ENCODE measurements at regions not wholly inside any gene's neighbourhood (a gene's known extent, or its start where the extent isn't known, plus 50 kb on each side); places are given as distances from the start of the nearest gene placed in this dataset.

DNA sequence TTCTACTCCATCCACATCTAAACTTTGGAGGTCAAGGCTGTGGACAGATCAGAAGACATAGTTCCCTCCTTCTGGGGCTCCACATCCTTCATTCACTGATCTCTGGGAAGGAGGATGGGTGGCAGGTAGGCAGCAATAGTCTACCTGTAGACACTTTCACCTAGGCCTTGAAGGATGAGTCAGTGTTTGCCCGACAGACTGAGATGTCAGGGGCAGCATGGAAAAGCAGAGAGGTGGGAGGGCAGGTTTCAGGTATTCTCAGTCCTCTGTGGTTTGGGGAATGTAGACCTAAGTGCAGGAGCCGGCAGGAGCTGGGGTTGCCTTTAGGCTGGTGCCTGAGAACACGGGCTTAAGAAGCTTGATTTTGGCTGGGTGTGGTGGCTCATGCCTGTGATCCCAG lies 171.9 kb upstream of the ZNF267 start:
- DNase-seq (ENCODE audit: low read depth, low spot score): no peak

DNA sequence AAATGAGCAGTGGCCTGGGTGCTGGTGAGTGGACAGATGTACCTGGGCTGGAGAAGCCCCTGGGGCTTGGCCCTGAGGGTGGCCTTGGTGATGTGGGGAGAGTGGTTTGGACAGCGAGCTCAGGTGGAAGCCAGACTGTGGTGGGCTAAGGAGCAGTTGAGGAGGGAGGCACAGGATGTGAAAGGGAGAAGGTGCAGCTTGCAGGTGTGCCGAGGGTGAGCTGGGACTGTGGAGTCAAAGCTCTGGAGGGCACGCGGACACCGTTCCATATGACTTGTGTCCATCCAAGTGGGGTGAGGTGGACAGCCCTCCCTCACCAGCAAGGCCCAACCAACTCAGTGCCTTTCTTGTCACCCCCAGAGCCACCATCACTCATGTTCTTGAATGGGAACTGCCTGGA lies 170.8 kb upstream of the ZNF267 start:
- no peak for DNase-seq (ENCODE audit: low read depth, low spot score)

- no peak for DNase-seq (ENCODE audit: low read depth, low spot score)
Measured at GRCh38 chr16:31703526-31704128, 170.0 kb upstream of the ZNF267 start.

- no peak for DNase-seq (ENCODE audit: low read depth, low spot score)
Measured at GRCh38 chr16:31704138-31704537, 169.5 kb upstream of the ZNF267 start.

- DNase-seq (ENCODE audit: low read depth, low spot score): no peak
Measured at GRCh38 chr16:31705371-31705770, 168.2 kb upstream of the ZNF267 start.

DNA sequence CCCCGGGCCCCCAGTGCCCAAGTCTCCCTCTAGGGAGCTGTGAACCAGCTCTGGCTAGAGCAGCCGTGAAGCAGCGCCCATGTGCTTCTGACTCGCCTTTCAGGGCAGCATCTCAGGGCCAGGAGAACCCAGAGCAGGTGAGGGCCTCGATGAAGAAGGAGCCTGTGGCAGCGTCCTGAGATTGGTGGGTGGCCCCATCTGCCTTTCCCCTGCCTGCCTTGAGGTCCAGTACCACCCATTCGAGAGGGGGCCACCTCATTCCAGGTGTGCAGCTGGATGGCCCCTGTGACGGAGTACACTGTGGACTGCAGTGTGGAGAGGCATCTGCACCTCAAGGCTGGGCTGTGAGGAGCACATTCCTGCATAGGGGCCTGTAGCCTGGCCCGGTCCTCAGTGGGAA lies 167.3 kb upstream of the ZNF267 start:
- no peak for DNase-seq (ENCODE audit: low read depth, low spot score)

GRCh38 chr16:31706925-31707324 lies 166.7 kb upstream of the ZNF267 start:
- no peak for DNase-seq (ENCODE audit: low read depth, low spot score)

GRCh38 chr16:31707743-31708335 lies 165.8 kb upstream of the ZNF267 start:
- no peak for DNase-seq (ENCODE audit: low read depth, low spot score)

- no peak for DNase-seq (ENCODE audit: low read depth, low spot score)
Measured at GRCh38 chr16:31708348-31708747, 165.3 kb upstream of the ZNF267 start.

GRCh38 chr16:31709181-31709580 lies 164.4 kb upstream of the ZNF267 start:
- no peak for DNase-seq (ENCODE audit: low read depth, low spot score)

GRCh38 chr16:31710134-31710533 lies 163.5 kb upstream of the ZNF267 start:
- DNase-seq (ENCODE audit: low read depth, low spot score): no peak

GRCh38 chr16:31710880-31711279 lies 162.7 kb upstream of the ZNF267 start:
- DNase-seq (ENCODE audit: low read depth, low spot score): no peak

DNA sequence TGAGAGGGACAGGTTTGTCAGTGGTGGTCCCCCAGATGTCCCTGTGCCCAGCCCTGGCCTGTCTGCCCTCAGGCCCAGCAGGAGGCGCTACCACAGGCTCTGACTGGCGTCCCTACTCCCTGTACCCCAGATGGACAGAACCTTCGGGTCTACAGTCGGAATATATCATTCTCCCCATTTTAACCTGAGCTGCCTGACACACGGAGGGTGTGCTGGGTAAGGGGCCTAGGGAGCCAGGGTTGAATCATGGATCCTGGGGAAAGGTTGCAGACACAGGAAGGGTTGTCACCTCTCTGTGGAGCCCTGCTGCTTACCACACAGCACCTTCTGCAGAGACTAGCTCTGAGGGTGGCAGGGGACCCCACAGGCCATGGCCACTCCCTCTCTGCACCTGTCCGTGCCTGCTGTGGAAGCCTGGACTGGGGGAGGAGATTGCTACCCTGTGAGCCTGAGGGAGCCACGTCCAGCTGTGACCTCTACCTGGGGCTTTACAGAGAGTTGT lies 162.2 kb upstream of the ZNF267 start:
- DNase-seq (ENCODE audit: low read depth, low spot score): no peak

GRCh38 chr16:31712064-31712540 lies 161.5 kb upstream of the ZNF267 start:
- no peak for DNase-seq (ENCODE audit: low read depth, low spot score)

GRCh38 chr16:31713071-31713944 lies 160.3 kb upstream of the ZNF267 start:
- DNase-seq (ENCODE audit: low read depth, low spot score): peak; percentile 96

DNA sequence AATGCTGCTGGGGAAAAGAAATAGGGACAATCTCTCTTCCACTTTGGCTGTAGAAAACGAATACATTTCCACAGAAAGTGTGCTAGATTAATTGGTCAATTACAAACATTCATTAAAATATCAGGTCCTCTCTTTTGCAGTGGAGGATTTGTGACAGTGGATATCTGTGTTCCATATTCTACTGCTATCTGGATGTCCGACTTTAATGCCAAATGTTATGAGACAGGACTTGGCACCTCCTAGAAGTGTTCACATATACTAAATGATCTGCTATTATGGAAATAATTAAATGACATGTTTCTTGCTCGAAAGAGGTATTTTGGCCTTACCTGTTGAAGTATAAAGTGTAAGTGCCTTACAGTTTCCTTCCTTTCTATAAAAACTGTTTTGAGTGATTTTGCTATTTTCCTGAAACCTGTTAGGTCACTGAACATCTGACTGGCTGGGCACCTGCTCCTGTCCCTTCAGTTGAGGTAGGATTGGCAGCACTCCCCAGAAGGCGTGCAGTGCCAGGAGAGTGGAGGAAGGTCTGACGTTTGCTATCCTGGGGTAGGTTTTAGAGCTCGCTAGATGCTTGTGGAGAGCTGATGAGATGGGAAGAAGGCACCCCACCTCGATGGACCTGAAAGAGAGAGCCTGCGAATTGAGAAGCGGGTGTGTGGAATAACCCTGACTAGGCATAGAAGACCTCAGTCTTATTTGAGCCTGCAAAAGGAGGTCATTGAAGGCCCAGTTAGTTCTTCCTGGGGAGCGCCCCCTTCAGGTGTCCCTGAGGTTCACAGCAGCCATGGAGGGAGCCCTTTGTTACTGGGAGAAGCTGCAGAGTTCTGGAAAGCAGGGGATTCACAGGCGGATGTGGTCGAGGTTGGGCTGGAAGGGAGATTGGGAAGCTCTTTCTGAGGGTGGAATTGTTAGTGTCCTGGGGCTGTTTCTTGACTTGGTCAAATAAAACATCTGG lies 159.4 kb upstream of the ZNF267 start:
- peak; percentile 60 for DNase-seq (ENCODE audit: low read depth, low spot score)

GRCh38 chr16:31714903-31715504 lies 158.6 kb upstream of the ZNF267 start:
- DNase-seq (ENCODE audit: low read depth, low spot score): no peak

DNA sequence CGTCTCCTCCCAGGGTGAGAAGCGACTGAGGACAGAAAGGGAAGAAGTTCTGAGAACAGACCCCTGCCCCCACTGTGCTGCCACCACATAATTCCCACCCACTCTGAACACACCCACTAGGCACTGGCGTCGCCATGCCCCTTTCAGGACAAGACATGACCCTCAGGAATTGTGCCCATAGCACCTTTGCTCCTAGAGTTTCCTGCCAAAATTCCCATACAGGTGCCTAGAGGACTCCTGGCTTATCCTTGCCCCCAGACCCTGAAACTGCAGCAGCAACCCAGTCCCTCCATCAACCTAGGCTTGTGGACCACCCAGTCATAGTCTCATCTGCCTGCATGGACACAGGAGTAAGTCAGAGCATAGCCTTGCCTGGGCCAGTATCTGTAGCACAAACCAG lies 157.7 kb upstream of the ZNF267 start:
- DNase-seq (ENCODE audit: low read depth, low spot score): no peak

GRCh38 chr16:31718998-31719397 lies 154.6 kb upstream of the ZNF267 start:
- no peak for DNase-seq (ENCODE audit: low read depth, low spot score)

- no peak for DNase-seq (ENCODE audit: low read depth, low spot score)
Measured at GRCh38 chr16:31727553-31727952, 146.1 kb upstream of the ZNF267 start.

- DNase-seq (ENCODE audit: low read depth, low spot score): no peak
Measured at GRCh38 chr16:31734265-31734664, 139.3 kb upstream of the ZNF267 start.
